ENCODE measurements at regions not wholly inside any gene's neighbourhood (a gene's known extent, or its start where the extent isn't known, plus 50 kb on each side); places are given as distances from the start of the nearest gene placed in this dataset.

GRCh38 chr1:62995173-62995572 lies 211.2 kb downstream of the ATG4C start:
- 94% methylated on average over 2 of the region's 4 CpGs for WGBS (ENCODE audit: insufficient coverage)
- no peaks in the 10 kb centered on the region for H3K36me3 Mint-ChIP-seq
- Histone ChIP-seq H3K4me2 (replicated peaks; ENCODE audit: extremely low read depth, low read length, poor library complexity, severe bottlenecking) (no peak overlapping the region), H4K20me1 (ENCODE audit: insufficient read depth, low read length) (no peaks in the 10 kb centered on the region), H3K9ac (ENCODE audit: insufficient read depth, low read length, poor library complexity, severe bottlenecking) (no peak overlapping the region), H3K4me1 (ENCODE audit: control insufficient read depth in 1 of 2, insufficient read depth in 2 of 2, low read length in 2 of 2) (no peaks in the 10 kb centered on the region), H3K79me2 (ENCODE audit: insufficient read depth, low read length) (no peaks in the 10 kb centered on the region), H3K9me3 (replicated peaks in 1 of 2; ENCODE audit: control insufficient read depth in 1 of 2, insufficient read depth in 1 of 2, low read length in 2 of 2) (no peaks in the 10 kb centered on the region), H3K27me3 (ENCODE audit: control insufficient read depth in 2 of 2, insufficient read depth in 2 of 2, low read length in 2 of 2) (no peaks in the 10 kb centered on the region), H2AFZ (ENCODE audit: insufficient read depth, low read depth, low read length, poor library complexity, severe bottlenecking) (no peak overlapping the region), H3K27ac (ENCODE audit: low read depth in 1 of 2, low read length in 2 of 2) (no peak overlapping the region), H3K36me3 (replicated peaks in 1 of 2; ENCODE audit: control insufficient read depth in 1 of 2, insufficient read depth in 2 of 2, low read length in 2 of 2) (no peaks in the 10 kb centered on the region), H3K4me3 (replicated peaks in 1 of 3; ENCODE audit: low read depth in 2 of 3, low read length in 3 of 3) (no peak overlapping the region)
- H3K27ac Mint-ChIP-seq, result no peak overlapping the region
- intact Hi-C loops (cut with micrococcal nuclease), result no loop called here
- H3K4me1 Mint-ChIP-seq, result no peaks in the 10 kb centered on the region
- peaks cover 1 to 4% (median 4%) of the 10 kb centered on the region in 3 donors for H3K27me3 Mint-ChIP-seq (ENCODE audit: low read depth in 3 of 3)
- no peaks in the 10 kb centered on the region for H3K9me3 Mint-ChIP-seq
- TF ChIP-seq CTCF (IDR thresholded peaks at IDR 0.05), result no peak
- H3K4me3 Mint-ChIP-seq, result no peak overlapping the region
- no peak for DNase-seq

- Histone ChIP-seq H3K4me2 (replicated peaks; ENCODE audit: extremely low read depth, low read length, poor library complexity, severe bottlenecking) (no peak overlapping the region), H4K20me1 (ENCODE audit: insufficient read depth, low read length) (no peaks in the 10 kb centered on the region), H3K27ac (ENCODE audit: low read depth in 1 of 2, low read length in 2 of 2) (no peak overlapping the region), H3K4me3 (replicated peaks in 1 of 3; ENCODE audit: low read depth in 2 of 3, low read length in 3 of 3) (no peak overlapping the region), H3K9ac (ENCODE audit: insufficient read depth, low read length, poor library complexity, severe bottlenecking) (no peak overlapping the region), H3K79me2 (ENCODE audit: insufficient read depth, low read length) (no peaks in the 10 kb centered on the region), H3K4me1 (ENCODE audit: control insufficient read depth in 1 of 2, insufficient read depth in 2 of 2, low read length in 2 of 2) (no peaks in the 10 kb centered on the region), H3K9me3 (replicated peaks in 1 of 2; ENCODE audit: control insufficient read depth in 1 of 2, insufficient read depth in 1 of 2, low read length in 2 of 2) (no peaks in the 10 kb centered on the region), H3K27me3 (ENCODE audit: control insufficient read depth in 2 of 2, insufficient read depth in 2 of 2, low read length in 2 of 2) (no peaks in the 10 kb centered on the region), H2AFZ (ENCODE audit: insufficient read depth, low read depth, low read length, poor library complexity, severe bottlenecking) (no peak overlapping the region), H3K36me3 (replicated peaks in 1 of 2; ENCODE audit: control insufficient read depth in 1 of 2, insufficient read depth in 2 of 2, low read length in 2 of 2) (no peaks in the 10 kb centered on the region)
- Mint-ChIP-seq H3K27ac (no peak overlapping the region), H3K9me3 (no peaks in the 10 kb centered on the region), H3K4me1 (no peaks in the 10 kb centered on the region), H3K27me3 (ENCODE audit: low read depth in 3 of 3) (peaks cover 3 to 10% (median 6%) of the 10 kb centered on the region in 3 donors), H3K36me3 (no peaks in the 10 kb centered on the region), H3K4me3 (no peak overlapping the region)
- WGBS (ENCODE audit: insufficient coverage), result 93% methylated on average over 4 of the region's 5 CpGs
- DNase-seq, result no peak
- TF ChIP-seq CTCF (IDR thresholded peaks at IDR 0.05), result no peak
- intact Hi-C loops (cut with micrococcal nuclease), result no loop called here
Observed at GRCh38 chr1:62997884-62998283, 214.0 kb downstream of the ATG4C start.

Data from CD14-positive monocyte (primary cell).